H1 (cell line): ENCODE measurements at regions not wholly inside any gene's neighbourhood (a gene's known extent, or its start where the extent isn't known, plus 50 kb on each side); places are given as distances from the start of the nearest gene placed in this dataset.

Experiments used
- CTCF ChIA-PET: fragments of 300-600 bp; sonication (Branson Sonifier 250); formaldehyde crosslinking; loops from one replicate; lab custom pipeline; 2021; ENCODE audit not compliant: partially characterized antibody; lab: Charles Lee
- POLR2A ChIA-PET: fragments of 300-600 bp; sonication (Branson Sonifier 250); formaldehyde crosslinking; loops from one replicate; lab custom pipeline; 2021; ENCODE audit warnings: inconsistent platforms; ENCODE audit not compliant: partially characterized antibody; lab: Charles Lee
- DNase-seq, 2 experiments: peaks; one replicate each; pipeline versions ENCODE4 v3.0.0 to v3.0.0-alpha.2; 2010 to 2022; ENCODE audit warnings: low spot score in 2 of 2, low read depth in 1 of 2, mixed read lengths in 1 of 2
- FAIRE-seq: peaks from 2 replicates; lab custom pipeline; 2011; peaks lifted over from hg19 to GRCh38; lab: Jason Lieb, UNC
- H2AFZ ChIP-seq: 2 replicates; pipeline ENCODE4 v1.8.1; 2012; ENCODE audit warnings: low read length, inconsistent platforms
- H2AK5ac ChIP-seq: 2 replicates; pipeline ENCODE4 v1.6.1; 2013; ENCODE audit warnings: low read depth, low read length
- H2BK120ac ChIP-seq: replicated peaks from 2 replicates; pipeline ENCODE3; 2013; ENCODE audit warnings: low read depth, low read length, inconsistent platforms
- H2BK12ac ChIP-seq: 2 replicates; pipeline ENCODE4 v1.6.1; 2013; ENCODE audit warnings: low read depth, low read length
- H2BK15ac ChIP-seq: 2 replicates; pipeline ENCODE4 v1.6.1; 2013; ENCODE audit warnings: low read length
- H2BK20ac ChIP-seq: 2 replicates; pipeline ENCODE4 v1.6.1; 2013; ENCODE audit warnings: low read length
- H2BK5ac ChIP-seq: 2 replicates; pipeline ENCODE4 v1.6.1; 2013; ENCODE audit warnings: low read depth, low read length
- H3K14ac ChIP-seq: 2 replicates; pipeline ENCODE4 v1.6.1; 2013; ENCODE audit warnings: inconsistent platforms; ENCODE audit not compliant: insufficient read length
- H3K18ac ChIP-seq: 2 replicates; pipeline ENCODE4 v1.6.1; 2013; ENCODE audit warnings: low read length; ENCODE audit errors: extremely low read depth
- H3K23ac ChIP-seq: 2 replicates; pipeline ENCODE4 v1.6.1; 2013; ENCODE audit warnings: inconsistent platforms; ENCODE audit not compliant: insufficient read length
- H3K23me2 ChIP-seq: 2 replicates; pipeline ENCODE4 v1.6.1; 2013; ENCODE audit warnings: low read depth, low read length
- H3K27ac ChIP-seq: 2 replicates; pipeline ENCODE4 v1.6.1; 2011; ENCODE audit warnings: low read depth, low read length, inconsistent platforms
- H3K27me3 ChIP-seq, 4 experiments: replicated peaks in 1 of 4; 1 replicate in 1 of 4; 2 replicates in 3 of 4; pipeline versions ENCODE4 v1.6.1 to v1.8.1; 2011 to 2013; ENCODE audit warnings: low read length in 3 of 4, mild to moderate bottlenecking in 3 of 4, inconsistent platforms in 2 of 4, mixed read lengths in 2 of 4, moderate library complexity in 1 of 4; ENCODE audit not compliant: control insufficient read depth in 3 of 4, insufficient read depth in 3 of 4; ENCODE audit errors: extremely low read depth in 1 of 4
- H3K36me3 ChIP-seq, 4 experiments: 2 replicates each; pipeline versions ENCODE4 v1.6.1 to v1.8.1; 2011 to 2013; ENCODE audit warnings: mild to moderate bottlenecking in 4 of 4, low read length in 3 of 4, moderate library complexity in 2 of 4, control low read depth in 1 of 4, inconsistent platforms in 1 of 4; ENCODE audit not compliant: insufficient read depth in 4 of 4, control insufficient read depth in 2 of 4
- H3K4ac ChIP-seq: replicated peaks from 2 replicates; pipeline ENCODE3; 2013; ENCODE audit warnings: low read length, low read depth, mixed read lengths, inconsistent platforms; ENCODE audit not compliant: insufficient read length
- H3K4me1 ChIP-seq, 4 experiments: replicated peaks in 1 of 4; 1 replicate in 1 of 4; 2 replicates in 3 of 4; pipeline versions ENCODE4 v1.6.1 to v1.8.1; 2011 to 2013; ENCODE audit warnings: low read length in 3 of 4, inconsistent platforms in 2 of 4, mixed read lengths in 1 of 4; ENCODE audit not compliant: insufficient read depth in 4 of 4, control insufficient read depth in 3 of 4
- H3K4me2 ChIP-seq, 2 experiments: 2 replicates each; pipeline versions ENCODE4 v1.6.1 to v1.8.1; 2011 to 2013; ENCODE audit warnings: low read depth in 2 of 2, low read length in 2 of 2, control low read depth in 1 of 2, inconsistent platforms in 1 of 2, mild to moderate bottlenecking in 1 of 2; ENCODE audit not compliant: insufficient read depth in 1 of 2
- H3K4me3 ChIP-seq, 4 experiments: fragments of 200-600, 300-600 bp in 1 of 4; sonication (generic), shearing (Covaris generic), sonication (Bioruptor Twin) in 1 of 4; 2 replicates each; pipeline versions ENCODE4 v1.5.1 to v1.8.1; 2011 to 2016; ENCODE audit warnings: low read length in 4 of 4, low read depth in 3 of 4, control low read depth in 2 of 4, inconsistent platforms in 2 of 4, mild to moderate bottlenecking in 2 of 4, mixed read lengths in 1 of 4, moderate library complexity in 1 of 4; ENCODE audit not compliant: insufficient read depth in 2 of 4; ENCODE audit errors: extremely low read depth in 1 of 4
- H3K56ac ChIP-seq: replicated peaks from 2 replicates; pipeline ENCODE3; 2013; ENCODE audit warnings: low read depth, mild to moderate bottlenecking, mixed read lengths, low read length, inconsistent platforms; ENCODE audit not compliant: insufficient read length
- H3K79me1 ChIP-seq: 2 replicates; pipeline ENCODE4 v1.6.1; 2013; ENCODE audit warnings: low read depth, low read length, control low read depth
- H3K79me2 ChIP-seq, 2 experiments: 2 replicates each; pipeline versions ENCODE4 v1.6.1 to v1.8.1; 2012 to 2013; ENCODE audit warnings: low read length in 2 of 2, mild to moderate bottlenecking in 2 of 2, inconsistent platforms in 1 of 2; ENCODE audit not compliant: insufficient read depth in 2 of 2, control insufficient read depth in 1 of 2
- H3K9ac ChIP-seq, 4 experiments: replicated peaks in 1 of 4; 1 replicate in 1 of 4; 2 replicates in 3 of 4; pipeline versions ENCODE4 v1.6.1 to v1.8.1; 2011 to 2013; ENCODE audit warnings: low read depth in 3 of 4, low read length in 3 of 4, control low read depth in 2 of 4, mild to moderate bottlenecking in 2 of 4, moderate library complexity in 2 of 4, inconsistent platforms in 1 of 4; ENCODE audit errors: extremely low read depth in 1 of 4
- H3K9me3 ChIP-seq, 2 experiments: 2 replicates each; pipeline versions ENCODE4 v1.6.1 to v1.8.1; 2012 to 2013; ENCODE audit warnings: mild to moderate bottlenecking in 2 of 2, moderate library complexity in 2 of 2, control low read depth in 1 of 2, inconsistent platforms in 1 of 2, low read depth in 1 of 2, low read length in 1 of 2, mixed read lengths in 1 of 2; ENCODE audit not compliant: insufficient read depth in 2 of 2
- H4K20me1 ChIP-seq, 2 experiments: replicated peaks in 1 of 2; 2 replicates each; pipeline versions ENCODE3 to v1.8.1; 2011 to 2013; ENCODE audit warnings: inconsistent platforms in 2 of 2, low read length in 2 of 2, mild to moderate bottlenecking in 1 of 2; ENCODE audit not compliant: insufficient read depth in 2 of 2, control insufficient read depth in 1 of 2
- H4K5ac ChIP-seq: 2 replicates; pipeline ENCODE4 v1.6.1; 2013; ENCODE audit warnings: low read length, low read depth, mixed read lengths, inconsistent platforms; ENCODE audit not compliant: insufficient read length
- H4K8ac ChIP-seq: 2 replicates; pipeline ENCODE4 v1.8.0; 2013; ENCODE audit warnings: mild to moderate bottlenecking, moderate library complexity, low read length, inconsistent platforms; ENCODE audit not compliant: insufficient read depth; ENCODE audit errors: extremely low read depth
- H4K91ac ChIP-seq: replicated peaks from 2 replicates; pipeline ENCODE3; 2013; ENCODE audit warnings: low read length, mixed read lengths, inconsistent platforms; ENCODE audit not compliant: insufficient read length
- BACH1 ChIP-seq: IDR thresholded peaks from 2 replicates; pipeline ENCODE4 v1.6.1; 2012; ENCODE audit warnings: low read length, improper control_type of control experiment
- EGR1 ChIP-seq: IDR thresholded peaks from 2 replicates; pipeline ENCODE4 v1.6.1; 2011; ENCODE audit warnings: low read depth, low read length, borderline replicate concordance
- HDAC2 ChIP-seq, 2 experiments: fragments of 300-600 bp in 1 of 2; sonication (generic) in 1 of 2; IDR thresholded peaks; 2 replicates each; pipeline ENCODE4 v1.6.1; 2011 to 2012; ENCODE audit warnings: low read depth in 2 of 2, low read length in 2 of 2, mild to moderate bottlenecking in 2 of 2, moderate library complexity in 2 of 2, borderline replicate concordance in 1 of 2, inconsistent platforms in 1 of 2
- RNF2 ChIP-seq: fragments of 200-900, 300-1000 bp; sonication (generic); IDR thresholded peaks from 2 replicates; pipeline ENCODE4 v1.7.1; 2016; ENCODE audit warnings: borderline replicate concordance, low read depth, mild to moderate bottlenecking, antibody characterized with exemption, low read length; ENCODE audit not compliant: poor library complexity, severe bottlenecking; ENCODE audit errors: missing control alignments
- SP4 ChIP-seq: IDR thresholded peaks from 2 replicates; pipeline ENCODE4 v1.6.1; 2012; ENCODE audit warnings: low read length, inconsistent platforms
- WGBS, 2 experiments: shearing (Covaris generic) in 1 of 2; methylation state at CpG; one replicate each; pipeline versions ENCODE4 v1.1.6 to v1.1.7; 2013 to 2015; ENCODE audit warnings: low lambda C conversion rate in 2 of 2, mixed read lengths in 2 of 2, inconsistent platforms in 1 of 2, low coverage in 1 of 2, missing lambda C conversion rate in 1 of 2; ENCODE audit not compliant: insufficient replicate concordance in 2 of 2, insufficient coverage in 1 of 2, insufficient read length in 1 of 2; ENCODE audit errors: extremely low coverage in 1 of 2, missing lambda C conversion rate in 1 of 2; 5-methylcytosine and 5-hydroxymethylcytosine counted together

- CTCF ChIA-PET, result interaction anchor here (0.7 kb wide), 1 partner anchor 100 kb away, joined by 3 read pairs; no protein-coding TSS in a partner anchor
- H3K4me3 ChIP-seq, result no peak overlapping the region
- no peak overlapping the region for H3K4me2 ChIP-seq
- H2BK20ac ChIP-seq, result no peak overlapping the region
- no peak overlapping the region for H3K56ac ChIP-seq
- H4K20me1 ChIP-seq, result no peaks in the 10 kb centered on the region
- H3K9ac ChIP-seq, result no peak overlapping the region
- H3K27me3 ChIP-seq, result no peaks in the 10 kb centered on the region
- H3K79me2 ChIP-seq, result no peaks in the 10 kb centered on the region
- no peak overlapping the region for H3K23ac ChIP-seq
- H2BK120ac ChIP-seq, result no peak overlapping the region
- H2BK12ac ChIP-seq, result no peak overlapping the region
- no peaks in the 10 kb centered on the region for H3K9me3 ChIP-seq
- no peak overlapping the region for H3K27ac ChIP-seq
- POLR2A ChIA-PET, result no interaction called here
- FAIRE-seq (no peak), DNase-seq (no peak)
- no peak overlapping the region for H4K8ac ChIP-seq
- no peak for TF ChIP-seq HDAC2 (IDR thresholded peaks at IDR 0.05; ENCODE audit: borderline replicate concordance in 1 of 2, low read depth in 2 of 2, low read length in 2 of 2)
- no peak for TF ChIP-seq EGR1
- TF ChIP-seq RNF2, result no peak
- no peak for TF ChIP-seq SP4
- no peak for TF ChIP-seq BACH1
- H3K36me3 ChIP-seq, result no peaks in the 10 kb centered on the region
- no peak overlapping the region for H2BK5ac ChIP-seq
- no peak overlapping the region for H3K4ac ChIP-seq
- no peaks in the 10 kb centered on the region for H3K79me1 ChIP-seq
- H2AK5ac ChIP-seq, result no peak overlapping the region
- H3K14ac ChIP-seq, result no peak overlapping the region
- no peak overlapping the region for H4K5ac ChIP-seq
- WGBS, 2 experiments, result 70% methylated on average over 1 of the region's 1 CpG; no CpG with 5 or more reads in 1 of the 2 experiments
- H2BK15ac ChIP-seq, result no peak overlapping the region
- H2AFZ ChIP-seq, result no peak overlapping the region
- H4K91ac ChIP-seq, result no peak overlapping the region
- no peak overlapping the region for H3K18ac ChIP-seq
- no peaks in the 10 kb centered on the region for H3K23me2 ChIP-seq
- no peaks in the 10 kb centered on the region for H3K4me1 ChIP-seq
Measured at GRCh38 chr5:92616085-92616484, 964.9 kb downstream of the NR2F1-AS1 start.
